Panc1 (cell line): ENCODE measurements at regions not wholly inside any gene's neighbourhood (a gene's known extent, or its start where the extent isn't known, plus 50 kb on each side); places are given as distances from the start of the nearest gene placed in this dataset.

Source experiments
- ATAC-seq: fragments of 200-7000 bp; cut with Tn5 transposase; 2 replicates; pipeline ENCODE4 v1.9.1; 2020; ENCODE audit warnings: mild to moderate bottlenecking, moderate library complexity
- BruUV-seq: library from RNA; stranded (reverse); fragments of 400-500 nt; replicated peaks from 2 replicates; lab custom pipeline; 2021; lab: Mats Ljungman, UMichigan
- CTCF ChIA-PET: fragments of 300-600 bp; sonication (Branson Sonifier 250); formaldehyde crosslinking; loops from one replicate; lab custom pipeline; 2022; ENCODE audit warnings: antibody characterized with exemption; lab: Charles Lee
- POLR2A ChIA-PET: fragments of 300-600 bp; sonication (Branson Sonifier 250); formaldehyde crosslinking; loops from one replicate; lab custom pipeline; 2022; ENCODE audit warnings: antibody characterized with exemption; lab: Charles Lee
- DNase-seq: peaks from one replicate; pipeline ENCODE4 v3.0.0-alpha.2; 2010; ENCODE audit warnings: low read depth, low spot score
- H3K27ac ChIP-seq: 2 replicates; pipeline ENCODE4 v1.5.1; 2011; ENCODE audit warnings: mild to moderate bottlenecking, low read length, inconsistent platforms
- H3K27me3 ChIP-seq: fragments of 200-500 bp; sonication (Bioruptor generic); 2 replicates; pipeline ENCODE4 v1.6.0; 2014; ENCODE audit warnings: low read length, inconsistent platforms; ENCODE audit not compliant: control insufficient read depth, insufficient read depth
- H3K36me3 ChIP-seq: fragments of 200-500 bp; sonication (Bioruptor generic); 2 replicates; pipeline ENCODE4 v1.5.1; 2014; ENCODE audit warnings: inconsistent platforms, mild to moderate bottlenecking, low read length, moderate library complexity; ENCODE audit not compliant: control insufficient read depth, insufficient read depth
- H3K4me1 ChIP-seq: 2 replicates; pipeline ENCODE4 v1.5.1; 2011; ENCODE audit warnings: inconsistent platforms, mild to moderate bottlenecking, low read length, moderate library complexity; ENCODE audit not compliant: control insufficient read depth, insufficient read depth
- H3K4me3 ChIP-seq, 2 experiments: 2 replicates each; pipeline ENCODE4 v1.5.1; 2011 to 2012; ENCODE audit warnings: low read depth in 2 of 2, low read length in 2 of 2, mild to moderate bottlenecking in 2 of 2, inconsistent platforms in 1 of 2, moderate library complexity in 1 of 2
- H3K9me3 ChIP-seq: fragments of 200-500 bp; sonication (Bioruptor generic); 2 replicates; pipeline ENCODE4 v1.5.1; 2014; ENCODE audit warnings: low read depth, mild to moderate bottlenecking, inconsistent platforms, low read length, moderate library complexity; ENCODE audit not compliant: control insufficient read depth, insufficient read depth
- CTCF ChIP-seq: fragments of 450-650 bp; IDR thresholded peaks from 2 replicates; pipeline ENCODE4 v1.5.1; 2017; ENCODE audit warnings: mild to moderate bottlenecking
- POLR2AphosphoS5 ChIP-seq: IDR thresholded peaks from 2 replicates; pipeline ENCODE4 v1.6.1; 2012; ENCODE audit warnings: mild to moderate bottlenecking, low read depth, low read length, moderate library complexity
- REST ChIP-seq, 2 experiments: IDR thresholded peaks; 2 replicates each; pipeline ENCODE4 v1.6.1; 2011 to 2012; ENCODE audit warnings: low read depth in 2 of 2, control low read depth in 1 of 2, low read length in 1 of 2, mild to moderate bottlenecking in 1 of 2, moderate library complexity in 1 of 2; ENCODE audit not compliant: insufficient read depth in 1 of 2
- SIN3A ChIP-seq: IDR thresholded peaks from 2 replicates; pipeline ENCODE4 v1.6.1; 2012; ENCODE audit warnings: low read depth, mild to moderate bottlenecking, low read length, moderate library complexity, borderline replicate concordance; ENCODE audit not compliant: insufficient read depth
- TCF7L2 ChIP-seq: IDR thresholded peaks from 2 replicates; pipeline ENCODE4 v1.6.1; 2011; ENCODE audit warnings: mild to moderate bottlenecking, low read depth, low read length, inconsistent platforms
- in situ Hi-C: cut with HindIII; loops from 2 replicates; pipeline ENCODE4 v1.10.0; 2016; ENCODE audit warnings: low sequenced_read_pairs, low pct_unique_long_range_greater_than_20kb
- intact Hi-C: fragments of 100-400 bp; cut with micrococcal nuclease; formaldehyde crosslinking; loops from one replicate; pipeline ENCODE4 v1.10.0; 2022; ENCODE audit not compliant: unreplicated experiment

DNA sequence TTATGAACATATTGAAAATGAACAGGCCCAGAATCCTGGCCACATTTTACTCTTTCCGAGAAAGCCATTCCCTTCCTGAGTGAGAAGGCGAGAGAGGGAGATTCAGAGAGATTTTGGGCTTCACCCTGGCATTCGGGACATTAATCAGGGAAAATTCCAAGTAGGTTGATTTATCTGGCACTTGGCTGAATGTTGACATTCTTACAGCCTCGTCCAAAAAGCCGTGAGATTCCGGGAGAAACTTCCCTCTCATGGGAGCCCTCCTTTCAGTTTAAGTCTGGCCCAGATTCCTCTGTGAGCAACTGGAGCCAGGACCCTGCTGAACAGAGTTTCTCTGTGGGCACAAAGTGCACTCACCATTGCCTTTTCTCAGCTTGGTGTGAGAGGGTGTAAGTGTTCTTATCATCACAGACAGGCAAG, 129.2 kb upstream of the PEG3 start:
- no peak for DNase-seq
- Histone ChIP-seq H3K36me3 (no peaks in the 10 kb centered on the region), H3K9me3 (no peaks in the 10 kb centered on the region), H3K4me1 (no peaks in the 10 kb centered on the region), H3K27ac (no peak overlapping the region), H3K4me3 (no peak overlapping the region), H3K27me3 (no peaks in the 10 kb centered on the region; the same call in 1 of the 2 replicates)
- TF ChIP-seq POLR2AphosphoS5 (no peak), TCF7L2 (no peak), CTCF (no peak)
- in situ Hi-C loops (no loop called here), intact Hi-C loops (no loop called here)
- ChIA-PET POLR2A (no interaction called here), CTCF (no interaction called here)
- BruUV-seq = no TSS peak
- ATAC-seq = no peak

- TF ChIP-seq POLR2AphosphoS5 = no peak
- TF ChIP-seq CTCF = no peak
- TF ChIP-seq SIN3A = no peak
- no peak for TF ChIP-seq TCF7L2
- TF ChIP-seq REST (IDR thresholded peaks at IDR 0.05; ENCODE audit: insufficient read depth in 1 of 2, low read depth in 2 of 2, low read length in 1 of 2) = no peak
- ATAC-seq (no peak), DNase-seq (no peak)
- no TSS peak for BruUV-seq
- no peaks in the 10 kb centered on the region for H3K36me3 ChIP-seq
- intact Hi-C loops (no loop called here), in situ Hi-C loops (no loop called here)
- no peak overlapping the region for H3K4me3 ChIP-seq
- H3K9me3 ChIP-seq = no peaks in the 10 kb centered on the region
- ChIA-PET POLR2A (no interaction called here), CTCF (no interaction called here)
- no peaks in the 10 kb centered on the region for H3K27me3 ChIP-seq
- no peak overlapping the region for H3K27ac ChIP-seq
- H3K4me1 ChIP-seq = no peaks in the 10 kb centered on the region
Measured at GRCh38 chr19:56971230-56971629, 130.7 kb upstream of the PEG3 start.
